Frontal cortex (tissue), 3 donors: ENCODE measurements at regions not wholly inside any gene's neighbourhood (a gene's known extent, or its start where the extent isn't known, plus 50 kb on each side); places are given as distances from the start of the nearest gene placed in this dataset.
A peak's percentile ranks its signal among the peaks of the same experiment; 100 is the strongest.
"Not testable (repeated sequence)": the region's sequence is repeated elsewhere in the genome, so short reads cannot be mapped to it uniquely, and the experiment has no call there.

Experiments
- DNase-seq, 2 donors: peaks; one replicate each; pipeline ENCODE4 v3.0.0; 2012; ENCODE audit warnings: low spot score in 2 of 2
- FAIRE-seq: peaks from 2 replicates; lab custom pipeline; 2012; peaks lifted over from hg19 to GRCh38; lab: Jason Lieb, UNC
- donor health status: control.
- donor health status: control.
- donor health status: control.

DNA sequence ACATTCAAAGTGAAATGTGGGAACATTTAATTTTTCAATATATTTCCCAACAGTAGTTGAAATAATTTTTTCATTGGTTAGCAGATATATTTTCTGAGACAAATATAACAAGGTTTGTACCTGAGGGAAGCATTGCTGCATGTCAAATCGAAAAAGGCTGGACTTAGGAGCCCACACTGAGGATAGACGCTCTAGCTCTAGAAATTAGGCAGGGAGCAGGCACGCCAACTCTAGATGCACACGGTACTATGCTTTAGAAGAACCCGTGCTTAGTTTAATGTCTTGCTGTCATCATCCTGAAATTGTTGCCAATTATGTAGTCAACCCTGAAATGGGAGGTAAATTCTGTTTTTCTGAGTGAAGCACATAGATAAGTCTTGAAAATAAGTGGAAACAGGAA lies 731.1 kb upstream of the ZNF804A start:
- no peak for DNase-seq
- FAIRE-seq = no peak

DNA sequence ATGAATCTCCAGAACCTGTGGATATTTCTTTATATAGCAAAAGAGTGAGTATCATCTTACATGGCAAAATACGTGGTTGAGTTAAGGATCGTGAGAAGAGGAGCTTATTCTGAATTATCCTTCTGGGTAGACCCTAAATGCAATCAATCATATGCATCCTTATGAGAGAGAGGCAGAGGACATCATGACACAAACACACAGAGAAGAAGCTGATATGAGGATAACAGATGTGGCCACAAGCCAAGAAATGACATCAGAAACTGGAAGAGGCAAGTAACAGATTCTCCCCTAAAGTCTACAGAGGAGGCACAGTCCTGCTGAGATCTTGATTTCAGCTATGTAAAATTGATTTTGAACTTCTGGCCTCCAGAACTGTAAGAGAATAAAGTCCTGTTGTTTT lies 730.2 kb upstream of the ZNF804A start:
- FAIRE-seq (no peak), DNase-seq (no peak)

GRCh38 chr2:183868707-183869106 lies 729.6 kb upstream of the ZNF804A start:
- FAIRE-seq (no peak), DNase-seq (no peak)

DNA sequence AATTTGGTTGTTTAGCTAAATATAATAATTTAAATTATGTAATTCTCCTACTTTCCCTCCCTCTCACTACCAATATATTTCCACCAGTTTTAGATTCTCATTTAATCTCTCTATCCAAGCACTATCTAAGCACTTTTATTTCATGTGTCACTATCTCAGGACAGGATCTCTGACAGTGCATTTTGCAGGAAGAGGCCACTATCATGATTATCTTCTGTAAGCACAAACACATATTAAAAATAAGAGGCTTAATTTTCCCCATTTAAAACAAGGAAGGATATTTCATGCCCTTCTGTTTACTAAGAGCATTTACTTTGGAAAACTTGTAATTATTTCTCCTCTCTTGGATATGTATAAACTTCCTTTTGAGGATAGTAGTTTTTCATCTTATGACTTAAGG lies 726.2 kb upstream of the ZNF804A start:
- DNase-seq (no peak), FAIRE-seq (no peak)

- FAIRE-seq = peak; percentile 55
- DNase-seq = no peak
Measured at GRCh38 chr2:183881978-183882377, 716.4 kb upstream of the ZNF804A start.

DNA sequence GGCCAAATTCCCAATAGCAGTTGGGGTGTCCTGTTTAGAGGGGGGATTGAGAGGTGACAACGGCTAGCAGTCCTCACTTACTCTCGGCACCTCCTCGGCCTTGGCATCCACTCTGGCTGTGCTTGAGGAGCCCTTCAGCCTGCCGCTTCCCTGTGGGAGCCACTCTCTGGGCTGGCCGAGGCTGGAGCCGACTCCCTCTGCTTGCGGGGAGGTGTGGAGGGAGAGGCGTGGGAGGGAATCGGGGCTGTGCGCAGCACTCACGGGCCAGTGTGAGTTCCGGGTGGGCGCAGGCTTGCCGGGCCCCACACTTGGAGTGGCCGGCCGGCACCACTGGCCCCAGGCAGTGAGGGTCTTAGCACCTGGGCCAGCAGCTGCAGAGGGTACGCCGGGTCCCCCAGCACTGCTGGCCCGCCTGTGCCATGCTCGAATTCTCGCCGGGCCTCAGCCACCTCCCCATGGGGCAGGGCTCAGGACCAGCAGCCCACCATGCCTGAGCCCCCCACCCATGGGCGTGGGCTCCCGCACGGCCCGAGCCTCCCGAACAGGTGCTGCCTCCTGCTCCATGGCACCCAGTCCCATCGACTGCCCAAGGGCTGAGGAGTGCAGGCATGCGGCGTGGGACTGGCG lies 705.9 kb upstream of the ZNF804A start:
- FAIRE-seq = no peak

GRCh38 chr2:183898641-183899040 lies 699.7 kb upstream of the ZNF804A start:
- DNase-seq = peak in 1 of 2 donors; percentile 4
- FAIRE-seq = no peak

More for the DNA sequence above, 705.9 kb upstream of the ZNF804A start:
- DNase-seq = no peak

- no peak for FAIRE-seq
- DNase-seq = no peak
Measured at GRCh38 chr2:183901931-183902330, 696.4 kb upstream of the ZNF804A start.

DNA sequence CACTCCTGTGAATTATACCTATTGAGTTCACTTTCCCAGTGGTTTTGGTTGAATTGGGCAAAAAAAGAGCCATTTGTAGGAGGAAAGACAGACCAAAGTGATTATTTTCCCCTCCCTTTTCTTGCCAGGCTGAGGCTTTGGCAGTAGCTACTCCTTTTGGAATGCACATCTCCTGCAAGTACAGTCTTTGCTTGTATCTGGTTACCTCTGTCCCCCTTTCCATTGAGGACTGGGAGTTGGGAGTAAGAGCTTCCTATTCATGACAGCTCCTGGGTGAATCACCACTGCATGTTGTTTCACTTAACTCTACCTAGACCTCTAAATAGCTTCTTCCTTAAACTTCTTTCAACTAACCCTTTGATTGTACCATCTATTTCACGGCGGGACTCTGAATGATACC lies 695.3 kb upstream of the ZNF804A start:
- DNase-seq (no peak), FAIRE-seq (no peak)

DNA sequence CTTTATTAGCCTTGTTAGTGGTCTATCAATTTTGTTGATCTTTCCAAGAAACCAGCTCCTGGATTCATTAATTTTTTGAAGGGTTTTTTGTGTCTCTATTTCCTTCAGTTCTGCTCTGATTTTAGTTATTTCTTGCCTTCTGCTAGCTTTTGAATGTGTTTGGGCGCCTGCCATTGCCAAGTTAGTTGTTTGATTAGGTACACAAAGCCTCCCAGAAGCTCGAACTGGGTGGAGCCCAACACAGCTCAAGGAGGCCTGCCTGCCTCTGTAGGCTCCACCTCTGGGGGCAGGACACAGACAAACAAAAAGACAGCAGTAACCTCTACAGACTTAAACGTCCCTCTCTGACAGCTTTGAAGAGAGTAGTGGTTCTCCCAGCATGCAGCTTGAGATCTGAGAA lies 682.3 kb upstream of the ZNF804A start:
- DNase-seq, FAIRE-seq: not testable (repeated sequence)

- DNase-seq (no peak), FAIRE-seq (no peak)
Measured at GRCh38 chr2:183919167-183919566, 679.2 kb upstream of the ZNF804A start.

DNA sequence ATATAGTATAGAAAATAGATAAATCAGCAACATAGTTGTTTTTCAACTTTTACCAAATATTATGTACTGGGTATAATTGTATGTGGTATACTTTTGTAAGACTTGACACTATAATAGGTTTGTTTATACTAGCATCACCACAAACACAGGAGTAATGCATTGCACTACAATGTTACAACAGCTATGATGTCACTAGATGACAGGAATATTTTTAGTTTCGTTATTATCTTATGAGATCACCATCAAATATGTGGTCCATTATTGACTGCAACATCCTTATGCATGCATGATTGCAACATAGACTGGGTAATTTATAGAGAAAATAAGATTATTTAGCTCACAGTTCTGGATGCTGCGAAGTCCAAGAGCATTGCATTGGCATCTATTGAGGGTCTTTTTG lies 678.4 kb upstream of the ZNF804A start:
- FAIRE-seq = no peak

DNA sequence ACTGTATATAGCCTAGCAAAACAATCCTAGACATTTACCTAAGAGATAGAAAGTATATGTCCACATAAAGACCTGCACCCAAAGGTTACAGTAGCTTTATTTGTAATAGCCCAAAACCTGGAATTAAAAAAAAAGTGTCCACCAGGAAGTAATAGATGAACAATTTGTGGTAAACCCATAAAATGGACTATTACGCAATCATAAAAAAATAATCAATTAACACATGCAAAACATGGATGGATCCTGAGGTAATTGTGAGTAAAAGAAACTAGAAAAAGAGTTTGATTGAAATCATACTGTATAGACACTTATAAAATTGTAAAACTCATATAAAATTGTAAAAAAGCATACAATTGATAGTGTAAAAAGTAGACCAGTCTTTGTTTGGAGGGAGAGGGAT lies 673.0 kb upstream of the ZNF804A start:
- no peak for FAIRE-seq
- no peak for DNase-seq

More for the DNA sequence above, 678.4 kb upstream of the ZNF804A start:
- no peak for DNase-seq

GRCh38 chr2:183926433-183926832 lies 671.9 kb upstream of the ZNF804A start:
- FAIRE-seq (no peak), DNase-seq (no peak)

DNA sequence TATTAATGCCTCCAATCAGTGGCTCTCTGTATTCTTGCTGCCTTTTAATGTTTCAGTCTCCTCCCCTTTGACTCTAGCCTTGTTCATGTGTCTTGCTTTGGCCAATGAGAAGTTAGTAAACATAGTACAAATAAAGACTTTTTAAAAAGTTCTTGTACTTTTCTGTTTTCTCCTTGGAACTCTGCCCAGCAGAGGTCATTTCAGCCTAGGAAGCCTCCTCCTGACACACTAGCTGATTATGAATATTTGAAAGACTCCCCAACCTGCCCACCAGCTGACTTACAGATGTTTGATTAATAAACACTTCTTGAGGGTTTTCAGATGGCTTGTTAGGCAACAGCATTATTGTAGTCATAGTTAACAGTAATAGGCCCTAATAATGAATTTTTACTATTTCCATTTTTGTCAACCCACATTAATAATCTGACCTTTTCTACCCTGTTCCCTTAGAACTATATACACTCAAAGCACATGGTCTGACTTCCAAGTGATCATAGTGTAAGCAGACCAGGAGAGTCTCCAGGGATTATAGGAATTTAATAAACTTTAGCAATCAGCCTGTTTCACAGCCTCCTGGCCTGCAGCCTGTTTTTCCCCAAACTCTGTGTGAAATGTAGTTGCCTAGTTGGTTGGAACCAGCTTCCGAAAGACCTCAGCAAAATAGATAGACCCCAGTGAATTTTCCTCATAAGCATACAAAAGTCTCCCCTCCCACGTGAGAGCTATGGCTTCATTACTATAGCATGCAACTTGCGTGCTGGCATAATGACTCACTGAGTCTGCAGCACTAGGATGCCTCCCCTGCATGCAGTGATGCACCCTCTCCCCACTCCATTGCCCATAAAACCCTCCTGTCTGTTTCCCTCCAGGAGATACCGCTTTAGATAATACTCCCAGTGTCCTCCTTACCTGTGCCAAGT lies 670.7 kb upstream of the ZNF804A start:
- FAIRE-seq = no peak
- no peak for DNase-seq

GRCh38 chr2:183935005-183935404 lies 663.3 kb upstream of the ZNF804A start:
- FAIRE-seq (no peak), DNase-seq (no peak)

GRCh38 chr2:183937220-183937619 lies 661.1 kb upstream of the ZNF804A start:
- no peak for FAIRE-seq
- no peak for DNase-seq

- DNase-seq (no peak), FAIRE-seq (peak; percentile 93)
Measured at GRCh38 chr2:183946193-183946592, 652.1 kb upstream of the ZNF804A start.

DNA sequence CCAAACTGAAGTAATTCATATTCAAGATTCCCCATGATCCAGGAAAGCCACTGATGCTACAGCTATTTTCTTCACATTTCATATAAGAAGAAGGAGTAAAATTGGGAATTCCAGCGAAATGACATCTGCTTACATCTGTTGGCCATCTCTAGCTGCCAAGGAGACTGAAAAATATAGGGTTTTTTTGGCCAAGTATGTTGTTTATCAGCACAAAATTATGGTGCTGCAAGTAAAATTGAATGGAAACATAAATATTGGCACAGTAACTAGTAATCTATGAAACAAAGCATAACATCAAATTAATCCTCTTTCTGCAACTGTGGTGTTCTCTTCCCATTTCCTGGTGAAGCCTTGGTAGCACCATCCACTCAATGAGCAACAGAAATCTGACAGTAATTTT lies 649.5 kb upstream of the ZNF804A start:
- no peak for FAIRE-seq
- DNase-seq = no peak

- no peak for DNase-seq
- no peak for FAIRE-seq
Measured at GRCh38 chr2:183950673-183951072, 647.7 kb upstream of the ZNF804A start.

DNA sequence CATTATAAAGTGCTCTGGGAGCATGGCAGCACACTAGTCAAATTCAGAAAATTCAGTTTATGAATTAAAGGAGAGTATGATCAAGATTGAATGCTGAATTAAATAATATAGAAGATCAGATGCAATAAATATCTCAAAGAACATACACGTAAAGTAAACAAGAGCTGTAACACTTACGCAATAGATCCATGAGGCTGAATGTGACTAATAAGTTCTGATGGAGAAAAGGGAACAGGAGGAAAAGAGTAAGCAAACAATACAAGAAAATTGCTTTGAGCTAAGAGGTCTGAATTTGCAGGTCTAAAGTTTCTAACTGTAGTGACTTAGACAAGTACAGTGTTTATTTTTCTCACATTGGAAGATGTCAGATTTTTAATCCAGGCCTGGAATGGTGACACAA lies 646.7 kb upstream of the ZNF804A start:
- DNase-seq = no peak
- no peak for FAIRE-seq
